ENCODE measurements at regions not wholly inside any gene's neighbourhood (a gene's known extent, or its start where the extent isn't known, plus 50 kb on each side); places are given as distances from the start of the nearest gene placed in this dataset.
"Not testable (repeated sequence)": the region's sequence is repeated elsewhere in the genome, so short reads cannot be mapped to it uniquely, and the experiment has no call there.

DNA sequence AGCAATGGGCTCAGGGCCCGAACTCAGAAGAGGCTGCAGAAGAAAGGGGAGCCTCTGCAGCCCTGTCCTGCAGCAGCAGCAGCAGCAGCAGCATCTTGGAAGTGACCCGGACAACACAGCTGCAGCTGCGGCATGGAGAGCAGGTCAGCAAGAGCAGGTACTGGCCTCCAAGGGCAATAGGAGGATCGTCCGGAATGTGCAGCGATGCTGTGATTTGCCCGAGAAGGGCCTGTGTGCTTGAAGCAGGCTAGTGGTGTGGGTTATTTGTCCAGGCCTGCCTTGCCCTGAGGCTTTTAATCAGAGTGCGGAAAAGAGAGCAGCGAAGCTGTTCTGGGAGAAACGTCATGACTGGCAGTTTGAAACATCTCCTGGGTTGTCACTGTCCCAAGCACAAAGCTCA, 126.0 kb downstream of the F11 start:
- no peaks in the 10 kb centered on the region for H3K27me3 ChIP-seq (ENCODE audit: control insufficient read depth, insufficient read depth, low read length)
- TF ChIP-seq, protein P1, sequence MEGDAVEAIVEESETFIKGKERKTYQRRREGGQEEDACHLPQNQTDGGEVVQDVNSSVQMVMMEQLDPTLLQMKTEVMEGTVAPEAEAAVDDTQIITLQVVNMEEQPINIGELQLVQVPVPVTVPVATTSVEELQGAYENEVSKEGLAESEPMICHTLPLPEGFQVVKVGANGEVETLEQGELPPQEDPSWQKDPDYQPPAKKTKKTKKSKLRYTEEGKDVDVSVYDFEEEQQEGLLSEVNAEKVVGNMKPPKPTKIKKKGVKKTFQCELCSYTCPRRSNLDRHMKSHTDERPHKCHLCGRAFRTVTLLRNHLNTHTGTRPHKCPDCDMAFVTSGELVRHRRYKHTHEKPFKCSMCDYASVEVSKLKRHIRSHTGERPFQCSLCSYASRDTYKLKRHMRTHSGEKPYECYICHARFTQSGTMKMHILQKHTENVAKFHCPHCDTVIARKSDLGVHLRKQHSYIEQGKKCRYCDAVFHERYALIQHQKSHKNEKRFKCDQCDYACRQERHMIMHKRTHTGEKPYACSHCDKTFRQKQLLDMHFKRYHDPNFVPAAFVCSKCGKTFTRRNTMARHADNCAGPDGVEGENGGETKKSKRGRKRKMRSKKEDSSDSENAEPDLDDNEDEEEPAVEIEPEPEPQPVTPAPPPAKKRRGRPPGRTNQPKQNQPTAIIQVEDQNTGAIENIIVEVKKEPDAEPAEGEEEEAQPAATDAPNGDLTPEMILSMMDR (IDR thresholded peaks at IDR 0.05; ENCODE audit: insufficient read depth, low read length, poor library complexity, severe bottlenecking) = no peak
- DNase-seq (ENCODE audit: low read depth) = no peak
- no peak overlapping the region for H3K4me3 ChIP-seq (ENCODE audit: low read depth, low read length)
- no peaks in the 10 kb centered on the region for H3K36me3 ChIP-seq (ENCODE audit: control insufficient read depth, insufficient read depth, low read length)

- H3K36me3 ChIP-seq (ENCODE audit: control insufficient read depth, insufficient read depth, low read length); H3K27me3 ChIP-seq (ENCODE audit: control insufficient read depth, insufficient read depth, low read length); DNase-seq (ENCODE audit: low read depth): not testable (repeated sequence)
Observed at GRCh38 chr4:186384328-186384727, 118.3 kb downstream of the F11 start.

DNA sequence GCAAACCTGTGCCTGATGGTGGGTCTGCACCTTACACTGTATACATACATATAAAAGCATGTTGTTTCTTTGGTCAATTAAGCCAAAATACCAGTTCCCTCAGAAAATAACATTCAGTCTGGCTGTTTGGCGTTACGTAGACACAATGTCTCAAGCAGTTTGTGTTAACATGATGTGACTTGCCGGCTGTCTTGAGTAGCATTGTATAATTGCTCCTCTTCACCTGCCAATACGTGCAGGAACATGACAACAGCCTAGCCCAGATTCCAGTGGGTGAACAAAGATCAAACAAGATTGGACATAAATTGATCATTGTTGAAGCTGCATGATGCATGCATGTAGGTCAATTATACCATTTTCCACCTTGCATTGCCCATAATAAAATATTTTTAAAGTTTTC, 102.3 kb downstream of the F11 start:
- Histone ChIP-seq H3K4me3 (ENCODE audit: low read depth, low read length) (no peak overlapping the region), H3K36me3 (ENCODE audit: control insufficient read depth, insufficient read depth, low read length) (no peaks in the 10 kb centered on the region), H3K27me3 (ENCODE audit: control insufficient read depth, insufficient read depth, low read length) (no peaks in the 10 kb centered on the region)
- no peak for DNase-seq (ENCODE audit: low read depth)
- TF ChIP-seq, protein P1 (IDR thresholded peaks at IDR 0.05; ENCODE audit: insufficient read depth, low read length, poor library complexity, severe bottlenecking) = no peak

More at GRCh38 chr4:186384328-186384727, 118.3 kb downstream of the F11 start:
- H3K4me3 ChIP-seq (ENCODE audit: low read depth, low read length) = not testable (repeated sequence)

- Histone ChIP-seq H3K27me3 (ENCODE audit: control insufficient read depth, insufficient read depth, low read length) (no peaks in the 10 kb centered on the region), H3K36me3 (ENCODE audit: control insufficient read depth, insufficient read depth, low read length) (no peaks in the 10 kb centered on the region), H3K4me3 (ENCODE audit: low read depth, low read length) (no peak overlapping the region)
- TF ChIP-seq, protein P1 (IDR thresholded peaks at IDR 0.05; ENCODE audit: insufficient read depth, low read length, poor library complexity, severe bottlenecking) = no peak
- DNase-seq (ENCODE audit: low read depth) = no peak
Observed at GRCh38 chr4:186366326-186366725, 100.3 kb downstream of the F11 start.

DNA sequence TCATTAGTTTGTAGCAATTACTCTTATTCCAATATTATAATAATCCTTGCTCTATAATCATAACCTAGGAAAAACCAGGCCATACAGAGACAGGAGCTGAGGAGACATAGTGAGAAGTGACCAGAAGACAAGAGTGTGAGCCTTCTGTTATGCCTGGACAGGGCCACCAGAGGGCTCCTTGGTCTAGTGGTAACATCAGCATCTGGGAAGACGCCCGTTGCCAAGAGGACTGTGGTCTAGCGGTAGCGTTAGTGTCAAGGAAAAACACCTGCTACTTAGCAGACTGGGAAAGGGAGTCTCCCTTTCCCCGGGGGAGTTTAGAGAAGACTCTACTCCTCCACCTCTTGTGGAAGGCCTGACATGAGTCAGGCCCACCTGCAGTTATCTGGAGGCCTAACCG, 97.0 kb downstream of the F11 start:
- not testable (repeated sequence) for DNase-seq (ENCODE audit: low read depth); H3K27me3 ChIP-seq (ENCODE audit: control insufficient read depth, insufficient read depth, low read length); H3K4me3 ChIP-seq (ENCODE audit: low read depth, low read length); H3K36me3 ChIP-seq (ENCODE audit: control insufficient read depth, insufficient read depth, low read length)

DNA sequence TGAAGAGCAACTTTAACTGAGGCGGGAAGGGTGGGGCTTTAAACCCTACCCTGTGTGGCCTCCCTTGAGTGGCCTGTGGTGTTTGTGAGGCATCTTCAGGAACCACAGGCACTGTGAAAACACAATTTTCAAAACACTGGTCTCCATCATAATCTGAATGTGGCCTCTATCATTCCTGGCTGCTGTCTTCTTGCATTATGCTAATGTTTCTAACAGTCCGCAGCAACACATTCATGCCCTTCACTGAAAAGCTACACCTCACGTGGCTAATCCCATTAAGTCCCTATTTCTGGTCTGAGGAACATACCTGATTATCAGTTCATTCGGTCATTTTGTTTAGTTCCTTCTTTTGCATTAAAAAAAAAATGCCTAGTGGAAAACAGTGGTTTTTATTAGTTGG, 94.6 kb downstream of the F11 start:
- Histone ChIP-seq H3K4me3 (ENCODE audit: low read depth, low read length) (no peak overlapping the region), H3K36me3 (ENCODE audit: control insufficient read depth, insufficient read depth, low read length) (no peaks in the 10 kb centered on the region), H3K27me3 (ENCODE audit: control insufficient read depth, insufficient read depth, low read length) (no peaks in the 10 kb centered on the region)
- TF ChIP-seq, protein P1 (IDR thresholded peaks at IDR 0.05; ENCODE audit: insufficient read depth, low read length, poor library complexity, severe bottlenecking) = no peak
- no peak for DNase-seq (ENCODE audit: low read depth)

- Histone ChIP-seq H3K4me3 (ENCODE audit: low read depth, low read length) (no peak overlapping the region), H3K36me3 (ENCODE audit: control insufficient read depth, insufficient read depth, low read length) (no peaks in the 10 kb centered on the region), H3K27me3 (ENCODE audit: control insufficient read depth, insufficient read depth, low read length) (no peaks in the 10 kb centered on the region)
- no peak for DNase-seq (ENCODE audit: low read depth)
- TF ChIP-seq, protein P1 (IDR thresholded peaks at IDR 0.05; ENCODE audit: insufficient read depth, low read length, poor library complexity, severe bottlenecking) = no peak
Observed at GRCh38 chr4:186351668-186352194, 85.7 kb downstream of the F11 start.
